ENCODE measurements at regions not wholly inside any gene's neighbourhood (a gene's known extent, or its start where the extent isn't known, plus 50 kb on each side); places are given as distances from the start of the nearest gene placed in this dataset.
"Not testable (repeated sequence)": the region's sequence is repeated elsewhere in the genome, so short reads cannot be mapped to it uniquely, and the experiment has no call there.

DNA sequence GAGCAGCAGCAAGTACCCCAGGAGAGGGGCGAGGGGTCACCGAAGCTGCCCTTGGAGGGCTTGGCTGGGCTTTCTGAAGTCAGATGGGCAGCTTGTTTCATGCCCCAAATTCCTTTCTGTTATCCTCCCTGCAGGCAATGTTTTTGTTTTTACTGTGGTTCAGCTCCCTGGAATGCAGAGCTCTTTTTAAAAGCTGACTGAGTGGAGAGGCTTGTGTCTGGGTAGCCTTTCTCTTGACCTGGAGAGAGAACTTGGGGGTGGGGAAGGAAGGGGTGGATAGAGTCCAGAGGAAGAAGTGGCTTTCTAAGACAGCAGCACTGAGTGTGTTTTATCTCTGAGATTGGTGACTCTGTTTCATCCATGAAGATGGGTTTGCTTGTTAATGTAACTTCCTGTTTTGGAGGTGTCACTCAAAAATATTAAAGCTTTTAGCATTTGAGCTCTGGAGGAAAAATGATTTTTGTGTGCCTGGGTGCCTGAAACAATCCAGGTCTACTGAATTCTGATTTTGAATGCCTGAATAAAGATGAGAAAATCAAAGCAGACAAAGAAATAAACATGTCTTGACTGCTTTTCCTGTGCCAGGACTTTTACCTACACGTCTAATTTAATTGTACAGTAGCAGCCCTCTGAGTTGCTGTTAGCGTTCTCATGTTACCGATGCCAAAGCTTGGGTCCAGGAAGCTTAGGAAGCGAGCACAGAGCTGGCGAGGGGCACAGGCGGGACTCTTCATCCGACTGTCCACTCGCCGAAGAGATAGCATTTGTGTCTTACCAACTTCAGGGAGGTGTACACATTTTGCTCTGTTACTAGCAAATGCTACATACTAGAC is 78.2 kb upstream of the EEF1E1 start:
- DNase-seq = no peak

DNA sequence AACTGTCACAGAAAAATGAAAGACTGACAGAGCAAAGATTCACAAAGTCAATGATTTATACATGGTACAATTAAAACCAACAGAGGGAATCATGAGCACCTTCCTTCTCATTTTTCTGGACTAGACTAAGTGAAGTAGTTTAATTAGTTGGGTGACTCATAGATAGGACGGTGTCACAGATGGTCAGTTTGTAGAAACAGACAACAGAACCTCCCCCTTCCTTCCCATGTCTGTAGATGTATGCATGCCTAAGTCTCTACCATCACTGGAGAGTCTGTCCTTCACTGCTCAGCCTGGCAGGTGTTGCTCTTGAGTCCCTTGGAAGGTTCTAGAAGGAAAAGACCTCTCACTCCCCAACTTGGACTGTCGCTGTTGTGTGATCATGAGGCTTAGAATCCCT is 75.4 kb upstream of the EEF1E1 start:
- DNase-seq = no peak

GRCh38 chr6:8175046-8175777 is 72.9 kb upstream of the EEF1E1 start:
- DNase-seq = no peak

DNA sequence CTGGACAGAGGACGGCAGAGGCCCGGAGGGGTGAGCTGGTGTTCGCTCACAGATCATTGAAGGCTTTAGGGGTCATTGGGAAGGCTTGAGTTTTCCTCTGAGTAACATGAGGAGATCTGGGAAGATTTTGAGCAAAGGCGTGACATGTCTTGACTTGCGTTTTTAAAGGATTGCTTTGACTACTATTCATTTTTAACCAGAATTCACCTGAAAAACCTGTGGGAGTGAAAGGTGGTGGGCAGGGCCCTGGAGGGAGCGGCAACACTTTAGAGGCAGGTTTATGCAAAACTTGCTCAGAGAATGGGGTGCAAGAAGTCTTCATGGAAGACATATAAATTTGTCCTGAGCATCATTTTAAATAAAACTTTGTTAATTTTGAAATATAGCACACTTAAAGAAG is 72.2 kb upstream of the EEF1E1 start:
- DNase-seq = no peak

- DNase-seq = no peak
These were observed 70.2 kb upstream of the EEF1E1 start for GRCh38 chr6:8172530-8172929.

DNA sequence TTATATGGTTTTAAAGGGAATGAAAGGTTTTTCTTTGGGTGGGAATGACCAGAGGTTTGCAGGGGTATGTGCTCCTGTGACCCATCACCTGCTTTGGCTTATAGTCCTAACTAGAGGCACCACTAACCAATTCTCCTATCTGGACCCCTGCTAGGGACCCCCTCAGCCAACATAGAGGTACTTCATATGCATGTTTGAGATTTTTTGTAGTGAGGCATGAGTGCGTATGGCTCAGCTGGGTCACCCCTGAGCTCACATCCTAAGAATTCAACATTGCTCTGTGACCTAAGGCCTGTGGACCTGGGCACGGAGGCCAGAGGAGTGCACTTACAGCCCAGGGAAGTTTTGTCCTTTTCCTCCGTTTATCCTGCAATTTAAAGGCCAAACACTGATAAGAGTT is 68.4 kb upstream of the EEF1E1 start:
- no peak for DNase-seq

GRCh38 chr6:8170245-8170644 is 67.9 kb upstream of the EEF1E1 start:
- DNase-seq = no peak

DNA sequence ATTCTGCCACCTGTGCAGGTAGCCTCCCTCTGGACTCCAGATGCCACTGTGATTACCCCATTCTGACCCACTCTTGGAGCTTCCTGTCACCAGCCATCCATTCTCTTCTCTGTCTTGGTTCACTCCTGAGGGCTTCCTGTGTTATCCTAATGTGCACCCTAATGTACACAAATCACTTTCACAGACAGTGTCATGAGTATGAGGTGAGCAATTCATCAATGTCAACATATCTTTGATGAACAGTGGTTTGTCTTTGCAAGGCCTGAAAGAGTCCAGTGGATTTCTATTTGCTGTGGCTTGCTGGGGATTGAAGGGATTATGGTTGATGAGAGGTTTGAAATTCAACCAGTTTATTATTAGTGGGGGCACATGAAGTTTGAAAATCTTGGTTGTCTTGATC is 63.8 kb upstream of the EEF1E1 start:
- DNase-seq = no peak

DNA sequence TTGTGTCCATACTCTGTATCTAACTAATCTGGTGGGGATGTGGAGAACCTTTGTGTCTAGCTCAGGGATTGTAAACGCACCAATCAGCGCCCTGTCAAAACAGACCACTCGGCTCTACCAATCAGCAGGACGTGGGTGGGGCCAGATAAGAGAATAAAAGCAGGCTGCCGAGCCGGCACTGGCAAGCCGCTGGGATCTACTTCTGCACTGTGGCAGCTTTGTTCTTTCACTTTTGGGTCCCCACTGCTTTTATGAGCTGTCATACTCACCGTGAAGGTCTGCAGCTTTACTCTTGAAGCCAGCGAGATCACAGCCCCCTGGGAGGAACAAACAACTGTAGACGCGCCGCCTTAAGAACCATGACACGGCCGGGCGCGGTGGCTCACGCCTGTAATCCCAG is 62.7 kb upstream of the EEF1E1 start:
- not testable (repeated sequence) for DNase-seq

DNA sequence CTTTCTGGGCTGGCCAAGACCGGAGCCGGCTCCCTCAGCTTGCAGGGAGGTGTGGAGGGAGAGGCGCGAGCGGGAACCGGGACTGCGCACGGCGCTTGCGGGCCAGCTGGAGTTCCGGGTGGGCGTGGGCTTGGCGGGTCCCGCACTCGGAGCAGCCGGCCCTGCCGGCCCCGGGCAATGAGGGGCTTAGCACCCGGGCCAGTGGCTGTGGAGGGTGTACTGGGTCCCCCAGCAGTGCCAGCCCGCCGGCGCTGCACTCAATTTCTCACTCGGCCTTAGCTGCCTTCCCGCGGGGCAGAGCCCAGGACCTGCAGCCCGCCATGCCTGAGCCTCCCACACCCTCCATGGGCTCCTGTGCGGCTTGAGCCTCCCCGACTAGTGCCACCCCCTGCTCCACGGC is 61.9 kb upstream of the EEF1E1 start:
- DNase-seq = not testable (repeated sequence)

DNA sequence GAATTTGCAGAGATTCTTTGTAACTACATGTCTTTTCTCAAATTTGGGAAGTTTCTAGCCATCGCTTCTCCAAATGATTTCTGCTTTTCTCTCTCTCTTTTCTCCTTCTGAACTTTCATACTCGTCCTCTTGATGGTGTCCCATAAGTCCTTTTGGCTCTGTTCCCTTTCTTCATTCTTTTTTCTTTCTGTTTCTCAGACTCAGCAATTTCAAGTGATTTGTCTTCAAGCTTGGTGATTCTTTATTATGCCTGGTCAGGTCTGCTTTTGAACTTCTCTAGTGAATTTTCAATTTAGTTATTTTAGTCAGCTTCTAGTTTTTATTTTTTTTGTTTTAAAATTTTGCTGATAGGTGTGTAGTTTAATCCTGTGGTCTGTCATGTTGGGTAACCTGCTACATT is 57.6 kb upstream of the EEF1E1 start:
- DNase-seq = no peak

DNA sequence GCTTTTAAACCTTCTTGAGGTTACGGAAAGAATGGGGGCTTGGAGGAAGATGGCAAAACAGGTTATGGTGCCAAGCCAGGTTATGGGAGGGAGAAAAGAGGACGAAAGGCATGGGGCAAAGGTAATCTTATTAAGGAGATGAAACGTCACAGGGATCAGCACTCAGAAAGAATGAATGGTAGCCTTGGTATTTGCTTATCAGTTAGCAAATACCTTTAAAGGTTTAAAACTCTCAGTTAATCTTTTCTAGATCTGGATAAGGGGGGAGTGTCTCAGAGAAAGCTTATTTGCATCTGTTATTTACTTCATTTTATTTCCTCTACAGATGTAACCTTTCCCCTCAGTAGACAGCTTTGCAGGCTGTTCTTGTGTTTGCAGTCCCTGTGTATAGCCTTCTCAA is 55.5 kb upstream of the EEF1E1 start:
- DNase-seq = no peak

GRCh38 chr6:8155259-8156012 is 53.1 kb upstream of the EEF1E1 start:
- no peak for DNase-seq
